Smooth muscle cell (in vitro differentiated cells): ENCODE measurements at regions not wholly inside any gene's neighbourhood (a gene's known extent, or its start where the extent isn't known, plus 50 kb on each side); places are given as distances from the start of the nearest gene placed in this dataset.

Experiments used
- DNase-seq: peaks from one replicate; lab custom pipeline; 2025; ENCODE audit not compliant: unreplicated experiment; lab: John Stamatoyannopoulos, UW
- H2AFZ ChIP-seq: fragments of 200-600 bp; sonication (generic); 2 replicates; pipeline ENCODE4 v1.6.0; 2016; ENCODE audit warnings: antibody characterized with exemption, low read depth, mild to moderate bottlenecking
- H3F3A ChIP-seq: fragments of 200-600 bp; sonication (generic); 2 replicates; pipeline ENCODE4 v1.6.0; 2017; ENCODE audit warnings: antibody characterized with exemption, low read depth
- H3K27ac ChIP-seq: fragments of 200-600 bp; sonication (generic); 2 replicates; pipeline ENCODE4 v1.5.1; 2016; ENCODE audit warnings: low read depth, mild to moderate bottlenecking
- H3K27me3 ChIP-seq: fragments of 200-600 bp; sonication (generic); 2 replicates; pipeline ENCODE4 v1.6.1; 2016; ENCODE audit warnings: low read depth, mild to moderate bottlenecking
- H3K36me3 ChIP-seq: fragments of 200-600 bp; sonication (generic); 2 replicates; pipeline ENCODE4 v1.5.1; 2016; ENCODE audit warnings: low read depth
- H3K4me1 ChIP-seq: fragments of 200-600 bp; sonication (generic); 2 replicates; pipeline ENCODE4 v1.5.1; 2016; ENCODE audit warnings: low read depth
- H3K4me2 ChIP-seq: fragments of 200-600 bp; sonication (generic); 2 replicates; pipeline ENCODE4 v1.6.0; 2016; ENCODE audit warnings: mild to moderate bottlenecking
- H3K4me3 ChIP-seq: fragments of 200-600 bp; sonication (generic); 2 replicates; pipeline ENCODE4 v1.5.1; 2016; ENCODE audit warnings: mild to moderate bottlenecking
- H3K79me2 ChIP-seq: fragments of 200-600 bp; sonication (generic); 2 replicates; pipeline ENCODE4 v1.6.0; 2016; ENCODE audit warnings: low read depth, mild to moderate bottlenecking
- H3K9ac ChIP-seq: fragments of 200-600 bp; sonication (generic); 2 replicates; pipeline ENCODE4 v1.6.0; 2016; ENCODE audit warnings: low read depth
- H3K9me3 ChIP-seq: fragments of 200-600 bp; sonication (generic); replicated peaks from 2 replicates; pipeline ENCODE4 v1.5.1; 2016; ENCODE audit warnings: low read depth
- H4K20me1 ChIP-seq: fragments of 200-600 bp; sonication (generic); 2 replicates; pipeline ENCODE4 v1.6.0; 2016; ENCODE audit warnings: low read depth
- WGBS: methylation state at CpG from one replicate; pipeline ENCODE4 v1.1.7; 2016; ENCODE audit warnings: low lambda C conversion rate; 5-methylcytosine and 5-hydroxymethylcytosine counted together
- TF ChIP-seq, protein P1 (sequence below): fragments of 200-600 bp; sonication (generic); IDR thresholded peaks from 2 replicates; pipeline ENCODE4 v1.5.1; 2017; ENCODE audit warnings: borderline replicate concordance, mild to moderate bottlenecking, antibody characterized with exemption; ENCODE audit not compliant: insufficient read depth, poor library complexity, severe bottlenecking

- no peaks in the 10 kb centered on the region for H3K79me2 ChIP-seq
- no peaks in the 10 kb centered on the region for H3F3A ChIP-seq
- H3K4me2 ChIP-seq: no peak overlapping the region
- H2AFZ ChIP-seq: no peak overlapping the region
- no peaks in the 10 kb centered on the region for H3K4me1 ChIP-seq
- H3K4me3 ChIP-seq: no peak overlapping the region
- 99% methylated on average over 4 of the region's 4 CpGs for WGBS
- H3K9ac ChIP-seq: no peak overlapping the region
- H4K20me1 ChIP-seq: no peaks in the 10 kb centered on the region
- no peaks in the 10 kb centered on the region for H3K27me3 ChIP-seq
- no peak overlapping the region for H3K27ac ChIP-seq
- no peaks in the 10 kb centered on the region for H3K9me3 ChIP-seq
- H3K36me3 ChIP-seq: no peaks in the 10 kb centered on the region
- TF ChIP-seq, protein P1, sequence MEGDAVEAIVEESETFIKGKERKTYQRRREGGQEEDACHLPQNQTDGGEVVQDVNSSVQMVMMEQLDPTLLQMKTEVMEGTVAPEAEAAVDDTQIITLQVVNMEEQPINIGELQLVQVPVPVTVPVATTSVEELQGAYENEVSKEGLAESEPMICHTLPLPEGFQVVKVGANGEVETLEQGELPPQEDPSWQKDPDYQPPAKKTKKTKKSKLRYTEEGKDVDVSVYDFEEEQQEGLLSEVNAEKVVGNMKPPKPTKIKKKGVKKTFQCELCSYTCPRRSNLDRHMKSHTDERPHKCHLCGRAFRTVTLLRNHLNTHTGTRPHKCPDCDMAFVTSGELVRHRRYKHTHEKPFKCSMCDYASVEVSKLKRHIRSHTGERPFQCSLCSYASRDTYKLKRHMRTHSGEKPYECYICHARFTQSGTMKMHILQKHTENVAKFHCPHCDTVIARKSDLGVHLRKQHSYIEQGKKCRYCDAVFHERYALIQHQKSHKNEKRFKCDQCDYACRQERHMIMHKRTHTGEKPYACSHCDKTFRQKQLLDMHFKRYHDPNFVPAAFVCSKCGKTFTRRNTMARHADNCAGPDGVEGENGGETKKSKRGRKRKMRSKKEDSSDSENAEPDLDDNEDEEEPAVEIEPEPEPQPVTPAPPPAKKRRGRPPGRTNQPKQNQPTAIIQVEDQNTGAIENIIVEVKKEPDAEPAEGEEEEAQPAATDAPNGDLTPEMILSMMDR: no peak
- DNase-seq: no peak
Observed at GRCh38 chr7:80044796-80045195, 89.8 kb upstream of the GNAI1 start.

- TF ChIP-seq, protein P1: no peak
- H3F3A ChIP-seq: no peaks in the 10 kb centered on the region
Observed at GRCh38 chr7:80040752-80041151, 93.9 kb upstream of the GNAI1 start.

DNA sequence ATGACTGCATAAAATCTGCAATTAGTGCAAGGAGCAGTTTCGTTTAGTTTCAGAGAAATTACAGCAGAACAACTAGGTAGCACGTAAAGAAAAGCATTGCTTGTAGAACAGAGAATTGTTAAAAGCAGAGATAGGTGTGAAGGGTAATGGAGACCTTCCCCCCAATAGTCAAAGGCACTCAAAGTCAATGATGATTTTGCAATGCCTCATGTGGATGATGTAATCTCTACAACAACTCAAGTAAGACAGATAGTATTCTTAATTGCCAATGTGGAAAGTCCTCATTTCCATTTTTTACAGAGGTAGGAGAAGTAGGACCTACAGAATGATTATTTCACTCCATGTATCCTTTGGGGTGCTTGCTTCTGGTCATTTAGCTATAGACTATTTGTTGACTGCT lies 94.3 kb upstream of the GNAI1 start:
- 81% methylated on average over 2 of the region's 2 CpGs for WGBS
- H3K36me3 ChIP-seq: no peaks in the 10 kb centered on the region
- no peaks in the 10 kb centered on the region for H3K27me3 ChIP-seq
- H3K9ac ChIP-seq: no peak overlapping the region
- H3K4me1 ChIP-seq: no peaks in the 10 kb centered on the region
- H3K9me3 ChIP-seq: no peaks in the 10 kb centered on the region
- H4K20me1 ChIP-seq: no peaks in the 10 kb centered on the region
- H3K27ac ChIP-seq: no peak overlapping the region
- no peak for DNase-seq
- no peaks in the 10 kb centered on the region for H3K79me2 ChIP-seq
- no peak overlapping the region for H3K4me3 ChIP-seq
- no peak overlapping the region for H2AFZ ChIP-seq
- no peak overlapping the region for H3K4me2 ChIP-seq
- TF ChIP-seq, protein P1: no peak
- H3F3A ChIP-seq: no peaks in the 10 kb centered on the region

More at GRCh38 chr7:80040752-80041151, 93.9 kb upstream of the GNAI1 start:
- Histone ChIP-seq H3K4me3 (no peak overlapping the region), H2AFZ (no peak overlapping the region), H3K27me3 (no peaks in the 10 kb centered on the region), H3K4me1 (no peaks in the 10 kb centered on the region), H3K36me3 (no peaks in the 10 kb centered on the region), H3K9me3 (no peaks in the 10 kb centered on the region), H3K27ac (no peak overlapping the region), H3K9ac (no peak overlapping the region), H4K20me1 (no peaks in the 10 kb centered on the region), H3K4me2 (no peak overlapping the region), H3K79me2 (no peaks in the 10 kb centered on the region)
- WGBS: 68% methylated on average over 3 of the region's 3 CpGs
- DNase-seq: no peak

DNA sequence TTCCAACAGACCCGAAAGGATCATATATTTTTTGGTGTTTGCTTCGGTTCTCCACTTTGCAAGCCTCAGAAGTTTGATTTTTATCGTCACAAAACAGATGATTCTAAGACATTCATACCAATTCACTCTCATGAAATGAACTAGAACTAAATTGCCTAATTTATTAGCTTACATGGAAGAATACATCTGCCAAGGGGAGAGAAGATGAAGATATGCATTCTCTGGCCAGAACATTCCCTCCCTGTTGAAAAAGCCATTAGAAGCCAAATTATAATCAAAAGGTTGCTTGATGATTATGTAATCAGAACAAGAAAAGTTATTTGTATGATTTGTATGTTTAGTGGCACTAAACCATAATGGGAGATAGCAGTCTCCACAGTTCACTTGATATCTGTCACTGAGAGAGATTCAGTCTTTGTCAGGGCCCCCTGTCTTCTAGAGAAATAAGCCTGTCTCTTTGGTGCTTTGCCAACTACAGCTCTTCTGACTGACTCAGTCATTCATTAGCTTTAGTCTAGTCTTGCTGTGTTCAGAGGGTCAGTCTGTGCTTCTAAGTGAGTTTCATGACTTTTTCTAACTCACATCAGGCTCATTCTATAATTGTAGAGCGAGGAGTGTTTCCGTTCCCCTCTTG lies 95.3 kb upstream of the GNAI1 start:
- no peaks in the 10 kb centered on the region for H4K20me1 ChIP-seq
- no peak overlapping the region for H3K9ac ChIP-seq
- no peaks in the 10 kb centered on the region for H3K9me3 ChIP-seq
- TF ChIP-seq, protein P1: no peak
- no peaks in the 10 kb centered on the region for H3K4me1 ChIP-seq
- H2AFZ ChIP-seq: peak overlapping the region; percentile 31
- H3K27me3 ChIP-seq: no peaks in the 10 kb centered on the region
- no peaks in the 10 kb centered on the region for H3K79me2 ChIP-seq
- H3K4me3 ChIP-seq: no peak overlapping the region
- no peak overlapping the region for H3K27ac ChIP-seq
- H3F3A ChIP-seq: no peaks in the 10 kb centered on the region
- no peak overlapping the region for H3K4me2 ChIP-seq
- no peak for DNase-seq
- WGBS: 90% methylated on average over 5 of the region's 5 CpGs
- no peaks in the 10 kb centered on the region for H3K36me3 ChIP-seq
